GM03348 (cell line): ENCODE measurements at regions not wholly inside any gene's neighbourhood (a gene's known extent, or its start where the extent isn't known, plus 50 kb on each side); places are given as distances from the start of the nearest gene placed in this dataset.

Experiments used
- DNase-seq: peaks from one replicate; pipeline ENCODE4 v3.0.0; 2012; ENCODE audit warnings: low spot score

DNA sequence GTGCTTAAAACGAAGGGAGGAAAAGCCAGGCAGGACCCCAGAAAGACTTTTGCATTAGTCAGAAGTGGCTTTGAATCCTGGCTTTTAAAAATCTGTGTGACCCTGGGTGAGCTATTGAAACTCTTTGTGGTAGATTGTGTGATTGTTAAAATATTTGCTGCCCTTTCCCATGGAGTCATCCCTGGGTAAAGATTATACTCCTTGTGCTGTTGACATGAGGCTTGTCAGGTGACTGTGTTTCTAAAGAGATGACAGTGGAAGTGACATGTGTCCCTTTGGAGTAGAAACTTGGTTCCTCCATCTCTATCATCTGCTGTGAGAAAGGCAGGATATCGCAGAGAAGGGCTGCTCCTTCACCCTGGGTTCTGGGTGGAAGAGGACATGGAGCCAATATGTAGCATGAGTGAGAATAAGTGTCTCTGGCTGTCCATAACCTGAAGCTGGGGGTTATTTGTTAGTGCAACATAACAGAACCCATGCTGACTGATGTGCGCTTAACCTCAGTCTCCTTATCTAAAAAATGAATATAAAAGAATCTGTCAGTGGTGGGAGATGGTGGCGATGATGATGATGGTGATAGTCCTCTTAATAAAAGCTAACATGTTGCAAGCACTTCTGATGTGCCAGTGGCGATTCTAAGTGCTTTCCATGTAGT, 187.6 kb downstream of the RHOU start:
- no peak for DNase-seq

DNA sequence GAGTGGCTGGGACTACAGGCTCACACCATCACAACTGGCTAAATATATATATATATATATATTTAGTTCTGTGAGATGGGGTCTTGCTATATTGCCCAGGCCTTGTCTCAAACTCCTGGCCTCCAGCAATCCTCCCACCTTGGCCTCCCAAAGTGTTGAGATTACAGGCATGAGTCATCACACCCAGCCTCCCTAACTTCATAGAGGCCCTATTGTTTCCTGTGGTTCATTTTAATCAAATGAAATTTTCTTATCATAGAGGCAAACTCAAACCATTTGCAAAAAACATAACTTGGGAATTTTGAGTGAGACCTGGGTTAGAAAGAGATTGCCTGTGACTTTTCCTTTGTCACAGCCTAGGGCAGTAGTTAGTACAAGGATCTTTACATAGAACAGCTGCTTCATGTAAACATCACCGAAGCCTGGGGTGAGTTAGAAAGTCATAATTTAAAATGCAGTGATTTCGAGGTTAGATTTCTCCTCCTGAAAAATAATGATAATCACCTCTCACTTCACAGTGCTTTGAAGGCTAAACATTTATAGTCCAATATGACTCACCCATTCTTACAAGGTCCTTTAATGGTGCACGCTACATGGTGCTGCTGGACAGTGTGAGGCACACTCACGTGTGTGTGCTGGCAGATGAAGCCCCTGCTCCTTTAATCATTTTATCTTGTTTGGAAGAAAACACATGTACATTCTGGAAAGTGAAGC, 188.9 kb downstream of the RHOU start:
- no peak for DNase-seq

GRCh38 chr1:228925691-228926090, 190.4 kb downstream of the RHOU start:
- no peak for DNase-seq

- no peak for DNase-seq
These were observed 192.1 kb downstream of the RHOU start for GRCh38 chr1:228927421-228927820.

DNA sequence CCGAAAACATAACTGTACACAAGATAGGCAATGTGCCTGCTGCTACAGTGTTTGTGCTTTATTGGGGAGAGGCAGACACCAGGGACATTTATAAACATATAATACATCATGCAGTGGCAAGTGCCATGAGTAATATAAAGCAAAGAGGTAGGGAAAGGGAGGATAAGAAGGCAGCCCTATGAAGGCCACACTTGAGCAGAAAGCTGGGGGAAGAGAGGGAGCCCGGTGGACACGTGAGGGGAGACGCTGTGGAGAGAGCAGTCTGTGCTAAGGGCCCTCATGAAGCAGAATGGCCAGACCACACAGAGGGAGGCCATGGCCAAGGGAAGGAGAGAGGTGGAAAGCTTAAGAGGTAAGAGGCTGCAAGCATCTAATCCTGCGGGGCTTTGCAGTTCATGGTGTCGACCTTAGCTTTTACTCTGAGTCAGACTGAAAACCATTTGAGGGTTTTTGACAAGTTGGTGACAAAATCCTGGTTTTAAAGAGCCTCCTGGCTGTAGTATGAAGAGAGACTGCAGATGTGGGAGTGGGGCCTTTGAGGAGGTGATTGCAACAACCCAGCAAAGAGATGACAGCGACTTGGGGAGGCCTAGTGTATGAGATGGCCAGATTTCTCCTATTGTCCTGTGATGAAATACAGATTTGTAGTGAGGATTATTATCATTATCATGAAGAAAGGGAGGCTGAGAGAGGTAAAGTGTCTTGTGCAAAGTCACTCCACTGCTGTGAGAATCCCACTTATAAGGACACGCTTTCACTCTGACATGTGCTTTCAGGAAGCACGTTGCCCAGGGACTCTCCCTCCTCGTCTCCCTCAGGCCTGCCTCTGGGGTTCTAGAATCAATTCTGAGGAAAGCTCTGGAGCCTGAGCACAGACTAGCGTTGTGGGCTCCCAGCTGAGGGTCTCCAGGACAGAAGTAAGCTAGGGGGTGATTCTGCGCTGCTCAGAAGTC, 192.9 kb downstream of the RHOU start:
- no peak for DNase-seq

GRCh38 chr1:228929476-228930027, 194.3 kb downstream of the RHOU start:
- no peak for DNase-seq

- no peak for DNase-seq
These were observed 195.2 kb downstream of the RHOU start for GRCh38 chr1:228930479-228930957.

DNA sequence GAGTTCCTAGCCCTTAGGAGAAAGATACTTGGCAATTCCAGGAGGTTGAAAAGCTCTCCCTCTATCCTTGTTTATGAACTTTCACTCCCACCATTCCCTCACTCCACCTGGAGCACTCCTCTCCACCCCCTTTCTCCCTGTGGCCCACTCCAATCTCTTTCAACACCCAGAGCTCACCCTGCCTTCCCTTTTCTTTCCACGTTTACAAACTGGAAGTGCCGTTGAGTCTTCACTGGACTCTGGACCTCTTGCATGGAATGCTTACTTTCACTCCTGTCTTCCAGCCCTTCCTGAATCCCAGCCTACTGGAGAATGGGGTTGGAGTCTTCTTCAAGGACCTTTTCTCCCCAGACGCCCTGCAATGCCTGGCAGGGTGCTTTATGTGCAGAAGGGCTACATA, 198.5 kb downstream of the RHOU start:
- DNase-seq: no peak

DNA sequence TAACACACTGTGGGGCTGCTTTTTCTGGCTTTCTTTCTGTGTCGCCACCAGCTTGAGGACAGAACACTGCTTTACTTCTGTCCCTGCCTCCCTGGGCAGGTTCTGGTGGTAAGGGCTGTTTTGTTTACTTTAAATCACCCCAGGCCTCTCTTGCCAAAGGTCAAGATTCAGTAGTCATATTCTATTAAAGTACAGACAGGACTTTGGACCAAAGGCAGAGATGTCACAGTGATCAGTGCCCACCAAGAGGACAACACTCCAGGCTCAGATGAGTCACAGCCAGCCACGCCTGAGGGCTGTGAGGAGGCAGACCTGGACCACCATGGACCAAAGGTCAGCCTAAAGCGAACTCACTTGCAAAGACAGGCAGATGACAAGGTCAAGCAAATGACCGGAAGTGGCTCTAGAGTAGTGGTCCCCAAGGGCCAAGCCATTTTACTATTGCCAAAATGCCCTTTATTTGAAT, 200.0 kb downstream of the RHOU start:
- no peak for DNase-seq

GRCh38 chr1:228935855-228936727, 200.8 kb downstream of the RHOU start:
- DNase-seq: no peak

DNA sequence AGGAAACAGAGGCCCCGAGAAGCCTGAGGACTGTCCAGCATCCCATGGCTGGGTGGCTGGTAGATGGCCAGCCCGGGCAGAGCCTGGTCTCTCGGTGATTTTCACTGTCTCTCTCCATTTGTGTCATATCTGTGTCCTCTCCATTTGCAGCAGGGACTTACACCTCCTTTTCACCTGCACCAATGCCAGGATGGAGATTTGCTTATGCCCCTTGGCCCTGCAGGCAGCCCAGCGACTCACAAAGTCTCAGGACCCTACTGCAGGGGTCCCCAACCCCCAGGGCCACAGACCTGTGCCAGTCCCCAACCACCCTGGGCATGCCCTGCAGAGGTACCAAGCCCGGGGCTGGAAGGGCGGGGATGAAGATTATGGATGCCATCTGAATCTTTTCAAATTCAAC, 201.6 kb downstream of the RHOU start:
- DNase-seq: no peak

GRCh38 chr1:228937351-228937750, 202.1 kb downstream of the RHOU start:
- no peak for DNase-seq

DNA sequence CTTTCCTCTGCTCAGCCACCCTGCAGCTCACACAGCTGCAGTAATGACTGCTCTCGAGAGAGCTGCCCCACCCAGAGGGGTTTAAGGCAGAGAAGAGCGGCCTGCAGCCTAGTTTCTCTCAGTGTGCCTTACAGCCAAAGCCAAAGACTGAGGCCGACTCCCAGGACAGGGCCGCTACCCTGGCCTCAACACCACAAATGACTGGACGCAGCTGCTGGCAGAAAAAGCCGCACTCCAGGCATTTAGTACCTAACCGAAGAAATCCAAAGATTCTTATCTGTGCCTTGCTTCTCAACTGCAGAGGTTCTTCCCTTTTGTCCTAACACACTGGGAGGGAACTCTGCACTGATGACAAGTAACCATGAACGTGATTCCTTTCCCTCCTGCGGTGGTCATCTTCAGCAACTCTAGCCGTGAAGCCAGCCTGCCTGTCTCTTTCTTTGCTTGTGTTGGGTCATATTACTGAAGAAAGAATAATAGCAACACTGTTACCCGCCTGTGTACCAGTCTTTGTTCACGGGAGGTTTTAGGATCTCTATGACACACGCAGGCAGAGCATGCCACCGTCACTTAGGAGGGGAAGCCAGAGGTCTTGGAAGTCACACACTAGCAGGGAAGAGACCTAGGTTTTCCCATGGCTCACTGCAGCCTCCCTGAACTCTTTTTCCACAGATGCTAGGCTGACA, 202.7 kb downstream of the RHOU start:
- DNase-seq: no peak

- no peak for DNase-seq
These were observed 203.2 kb downstream of the RHOU start for GRCh38 chr1:228938537-228938901.

GRCh38 chr1:228939001-228939691, 203.9 kb downstream of the RHOU start:
- DNase-seq: no peak

DNA sequence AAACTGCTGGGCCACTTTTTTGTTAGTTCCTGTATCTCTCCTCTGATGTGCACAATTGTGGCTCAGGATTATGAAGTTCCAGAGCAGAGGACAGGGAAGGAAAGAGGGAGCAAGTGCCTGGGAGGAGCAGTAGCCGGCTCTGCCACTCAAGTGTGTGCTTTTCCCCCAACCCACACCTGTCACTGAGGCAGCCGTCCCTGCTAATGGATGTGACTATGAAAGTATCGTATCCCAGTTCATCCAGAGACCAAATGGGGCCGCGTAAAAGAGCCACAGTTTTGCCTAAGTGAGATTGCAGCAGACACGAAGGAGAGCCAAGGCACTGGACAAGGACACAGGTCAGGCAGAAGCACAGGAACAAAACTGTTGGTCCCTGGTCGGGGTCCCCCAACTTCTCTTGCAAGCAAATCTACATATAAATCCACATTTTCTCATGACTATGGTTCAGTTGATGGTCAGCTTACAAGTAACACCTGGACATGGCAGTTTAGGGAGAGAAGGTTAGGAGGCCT, 204.7 kb downstream of the RHOU start:
- no peak for DNase-seq

DNA sequence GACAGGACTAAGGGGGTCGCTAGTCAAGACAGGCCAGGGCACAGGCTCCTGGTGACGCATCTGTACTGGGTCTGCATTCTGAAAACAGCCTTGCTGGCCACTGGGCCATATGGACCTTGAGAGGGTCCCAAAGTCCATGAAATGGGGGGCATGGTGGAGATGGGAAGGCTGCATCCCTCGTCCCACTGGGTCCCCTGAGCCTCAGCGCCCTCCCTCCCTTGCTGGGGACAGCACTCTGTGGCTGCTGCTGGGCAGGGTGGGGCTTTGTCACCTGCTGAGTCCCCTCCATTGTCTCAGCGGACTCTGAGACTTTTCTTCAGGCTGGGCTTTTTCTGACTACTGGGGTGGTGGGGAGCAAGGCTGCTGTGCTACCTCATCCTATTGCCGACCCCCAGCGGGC, 205.2 kb downstream of the RHOU start:
- DNase-seq: no peak

DNA sequence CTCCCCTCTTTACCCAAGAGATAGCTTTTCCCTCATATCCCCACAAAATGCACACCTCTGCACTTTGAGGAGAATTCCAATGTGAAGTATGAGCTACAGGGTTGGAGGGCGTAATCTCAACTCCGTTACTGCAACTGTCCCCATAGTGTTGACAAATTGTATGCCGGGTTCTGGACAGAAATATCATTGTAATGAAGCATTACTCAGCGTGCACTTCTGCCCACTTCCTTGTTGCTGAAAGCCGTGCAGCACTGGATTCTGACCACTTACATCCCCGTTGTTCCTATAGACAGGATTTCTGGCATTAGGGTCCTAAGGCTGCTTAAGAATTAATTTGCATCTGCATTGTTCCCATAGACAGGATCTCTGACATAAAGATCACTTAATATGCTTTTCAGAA, 205.6 kb downstream of the RHOU start:
- DNase-seq: no peak

- DNase-seq: no peak
These were observed 206.4 kb downstream of the RHOU start for GRCh38 chr1:228941666-228942065.

DNA sequence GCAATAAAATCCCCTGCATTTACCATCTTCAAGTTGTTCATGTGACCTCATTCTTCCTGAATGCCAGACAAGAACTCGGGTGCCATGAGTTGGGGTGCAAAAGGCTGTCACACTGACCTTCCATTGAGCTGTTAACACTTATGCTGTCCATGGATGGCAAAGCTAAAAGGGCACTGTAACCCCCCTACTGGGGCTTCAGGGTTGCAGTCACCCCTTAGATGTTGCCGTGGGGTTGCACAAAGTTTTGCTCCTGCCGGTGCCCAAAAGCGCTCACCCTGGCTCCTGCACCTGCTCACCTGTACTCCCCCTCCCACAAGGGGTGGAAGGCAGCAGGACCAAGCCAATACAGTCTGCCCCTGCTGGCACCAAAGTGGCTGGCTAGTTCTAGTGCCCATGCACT, 208.2 kb downstream of the RHOU start:
- no peak for DNase-seq
